NT2/D1 (cell line): ENCODE measurements at regions not wholly inside any gene's neighbourhood (a gene's known extent, or its start where the extent isn't known, plus 50 kb on each side); places are given as distances from the start of the nearest gene placed in this dataset.

Experiments
- SUZ12 ChIP-seq: IDR thresholded peaks from 2 replicates; pipeline ENCODE4 v1.6.1; 2011; ENCODE audit not compliant: insufficient read length, insufficient read depth; ENCODE audit errors: extremely low read depth
- ZNF274 ChIP-seq: IDR thresholded peaks from 2 replicates; pipeline ENCODE4 v1.6.1; 2011; ENCODE audit warnings: mild to moderate bottlenecking, low read depth, low read length

DNA sequence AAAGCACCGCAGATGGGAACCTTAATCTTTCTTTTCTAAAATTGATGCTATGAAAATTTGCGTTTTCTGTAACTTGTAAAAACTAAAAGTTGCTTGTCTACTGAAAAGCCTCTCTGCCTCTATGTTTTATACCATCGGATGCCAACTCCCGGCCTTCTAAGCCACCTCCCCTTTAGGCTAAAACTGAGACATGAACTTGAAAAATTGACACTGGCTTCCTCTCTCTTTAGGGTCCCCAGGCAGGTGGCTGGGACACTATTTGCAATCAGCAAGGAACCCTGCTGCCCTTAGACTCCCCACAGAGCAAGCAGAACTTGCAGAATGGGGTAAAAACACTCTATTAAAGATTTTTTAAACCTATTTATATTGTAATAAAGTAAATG lies 151.1 kb upstream of the CAMK1G start:
- TF ChIP-seq SUZ12 (no peak), ZNF274 (no peak)
